ENCODE measurements at regions not wholly inside any gene's neighbourhood (a gene's known extent, or its start where the extent isn't known, plus 50 kb on each side); places are given as distances from the start of the nearest gene placed in this dataset.

DNA sequence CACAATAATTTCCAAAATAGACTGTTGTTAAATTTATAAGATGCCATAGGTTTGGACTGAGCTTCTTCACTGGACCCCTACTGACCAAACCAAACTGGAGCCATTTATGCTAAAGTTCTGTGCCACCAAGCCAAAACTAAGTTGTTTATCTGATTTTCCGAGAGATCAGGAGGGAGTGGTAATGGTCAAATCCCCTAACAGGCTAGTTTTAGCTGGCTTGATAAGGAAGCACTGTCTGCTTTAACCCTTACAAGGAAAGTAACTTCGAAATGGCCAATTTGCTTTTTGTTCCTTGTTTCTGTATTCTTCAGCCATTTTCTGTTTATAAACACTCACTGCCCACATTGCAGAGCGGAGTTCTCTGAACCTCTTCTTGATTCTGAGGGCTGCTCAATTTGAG is 246.8 kb upstream of the TUT7 start:
- H3K4me3 ChIP-seq (ENCODE audit: control insufficient read depth, low read depth, low read length): no peak overlapping the region
- TF ChIP-seq CTCF (IDR thresholded peaks at IDR 0.05; ENCODE audit: control insufficient read depth, insufficient read depth, low read depth, low read length, missing control alignments): no peak
- no peak for DNase-seq (ENCODE audit: low read depth)

DNA sequence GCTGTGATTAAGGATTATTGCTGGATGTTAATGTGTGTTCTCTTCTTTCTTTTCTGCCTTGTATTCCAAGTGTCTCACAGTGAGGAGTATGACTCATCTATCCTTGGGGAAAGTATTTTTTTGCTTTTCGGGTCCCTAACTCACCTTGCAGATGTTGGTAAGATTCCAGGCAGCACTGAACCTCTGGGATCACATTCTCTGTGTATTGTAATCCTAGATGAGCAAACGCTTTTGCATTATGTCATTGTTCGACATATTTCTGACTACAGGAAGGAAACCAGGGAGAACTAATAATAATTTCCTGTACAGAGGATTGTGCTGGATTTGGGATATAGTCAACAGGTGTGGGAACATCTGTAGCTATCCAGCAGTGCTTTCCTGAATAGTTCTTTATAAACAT is 246.1 kb upstream of the TUT7 start:
- no peak for TF ChIP-seq CTCF (IDR thresholded peaks at IDR 0.05; ENCODE audit: control insufficient read depth, insufficient read depth, low read depth, low read length, missing control alignments)
- no peak for DNase-seq (ENCODE audit: low read depth)

GRCh38 chr9:86599561-86599960 is 245.4 kb upstream of the TUT7 start:
- no peak for TF ChIP-seq CTCF (IDR thresholded peaks at IDR 0.05; ENCODE audit: control insufficient read depth, insufficient read depth, low read depth, low read length, missing control alignments)
- no peak for DNase-seq (ENCODE audit: low read depth)
- H3K4me3 ChIP-seq (ENCODE audit: control insufficient read depth, low read depth, low read length): no peak overlapping the region

More for the DNA sequence above, 246.1 kb upstream of the TUT7 start:
- no peak overlapping the region for H3K4me3 ChIP-seq (ENCODE audit: control insufficient read depth, low read depth, low read length)

DNA sequence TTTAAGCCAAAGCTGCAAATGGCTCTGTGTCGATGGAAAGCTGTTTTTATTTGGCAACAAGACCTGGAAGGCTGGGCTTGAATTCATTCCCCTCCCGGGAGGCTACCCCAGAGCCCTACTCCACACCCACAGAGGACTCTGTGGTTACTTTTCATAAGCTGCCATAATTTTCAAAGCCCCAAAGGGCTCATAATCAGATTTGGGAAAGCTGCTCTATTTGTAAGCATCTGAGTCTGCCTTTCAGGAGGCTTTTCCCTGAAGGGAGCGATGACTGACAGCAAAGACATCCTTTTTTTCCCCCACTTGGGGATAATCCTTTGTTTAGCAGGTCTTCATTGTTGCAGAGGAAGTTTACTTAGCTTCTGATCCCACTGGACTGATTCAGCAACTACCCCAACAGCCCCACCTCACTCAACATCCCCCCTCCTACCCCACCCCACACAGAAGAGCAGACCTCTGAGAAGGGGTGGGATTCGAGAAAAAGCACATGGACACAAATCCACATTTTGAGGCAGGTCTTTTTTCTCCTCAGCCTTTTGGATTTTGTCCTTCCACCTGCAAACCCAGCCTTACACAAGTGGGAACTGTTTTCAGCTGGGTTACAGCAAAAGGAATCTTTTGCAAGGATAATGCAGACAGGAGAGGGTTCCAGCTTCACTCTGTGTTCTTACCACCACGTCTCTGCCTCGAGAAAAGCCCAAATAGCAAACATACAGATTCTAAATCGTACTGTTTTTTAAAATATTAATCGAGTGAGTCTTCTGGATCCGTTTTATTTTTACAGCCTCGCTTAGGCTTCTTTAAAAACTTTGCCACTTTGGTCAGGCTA is 244.4 kb upstream of the TUT7 start:
- no peak for TF ChIP-seq CTCF (IDR thresholded peaks at IDR 0.05; ENCODE audit: control insufficient read depth, insufficient read depth, low read depth, low read length, missing control alignments)
- DNase-seq (ENCODE audit: low read depth): no peak
- no peak overlapping the region for H3K4me3 ChIP-seq (ENCODE audit: control insufficient read depth, low read depth, low read length)

DNA sequence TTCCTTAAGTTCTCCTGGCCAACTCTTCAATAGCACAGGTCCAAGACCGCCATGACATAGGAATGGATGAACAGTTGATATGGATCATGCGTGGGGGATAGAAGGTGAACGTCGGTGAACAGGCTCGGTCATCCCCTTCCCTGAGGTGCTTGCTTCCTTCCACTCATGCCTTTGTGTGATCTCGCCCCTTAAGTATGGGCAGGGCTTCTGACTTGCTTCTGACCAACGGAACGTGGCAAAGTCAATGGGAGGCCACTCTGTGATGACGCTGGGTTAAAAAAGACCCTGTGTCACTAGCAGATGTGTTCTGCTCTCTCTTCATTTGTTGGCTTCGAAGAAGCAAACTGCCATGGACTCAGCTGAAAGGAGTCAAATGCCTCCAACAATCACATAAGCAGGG is 240.5 kb upstream of the TUT7 start:
- no peak for DNase-seq (ENCODE audit: low read depth)
- no peak overlapping the region for H3K4me3 ChIP-seq (ENCODE audit: control insufficient read depth, low read depth, low read length)
- TF ChIP-seq CTCF (IDR thresholded peaks at IDR 0.05; ENCODE audit: control insufficient read depth, insufficient read depth, low read depth, low read length, missing control alignments): no peak

DNA sequence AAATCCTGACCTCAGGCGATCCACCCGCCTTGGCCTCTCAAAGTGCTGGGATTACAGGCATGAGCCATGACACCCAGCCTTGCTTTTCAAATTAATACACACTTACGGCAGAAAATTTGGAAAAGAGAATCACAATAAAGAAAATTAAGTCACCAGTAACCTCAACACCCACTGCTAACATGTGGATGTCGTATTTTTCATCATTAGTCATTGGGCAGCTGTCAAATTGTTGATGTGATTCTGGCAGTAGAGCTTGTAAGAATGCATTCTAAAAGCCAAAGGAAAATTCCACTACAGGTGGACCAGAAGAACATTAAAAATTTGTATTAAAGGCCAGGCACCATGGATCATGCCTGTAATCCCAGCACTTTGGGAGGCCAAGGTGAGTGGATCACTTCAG is 237.3 kb upstream of the TUT7 start:
- DNase-seq (ENCODE audit: low read depth): no peak
- H3K4me3 ChIP-seq (ENCODE audit: control insufficient read depth, low read depth, low read length): no peak overlapping the region
- TF ChIP-seq CTCF (IDR thresholded peaks at IDR 0.05; ENCODE audit: control insufficient read depth, insufficient read depth, low read depth, low read length, missing control alignments): no peak

All from AG09309 (cell line).